ENCODE measurements at regions not wholly inside any gene's neighbourhood (a gene's known extent, or its start where the extent isn't known, plus 50 kb on each side); places are given as distances from the start of the nearest gene placed in this dataset.

GRCh38 chr17:13384626-13385025 is 217.1 kb downstream of the HS3ST3A1 start:
- ATAC-seq (ENCODE audit: low FRiP score) (no peak), DNase-seq (ENCODE audit: low spot score) (no peak)
- no peak for TF ChIP-seq CTCF (IDR thresholded peaks at IDR 0.05)

- no peak for TF ChIP-seq CTCF (IDR thresholded peaks at IDR 0.05)
- ATAC-seq (ENCODE audit: low FRiP score) (no peak), DNase-seq (ENCODE audit: low spot score) (no peak)
Observed at GRCh38 chr17:13378361-13378760, 223.4 kb downstream of the HS3ST3A1 start.

GRCh38 chr17:13374203-13375143 is 227.3 kb downstream of the HS3ST3A1 start:
- DNase-seq (ENCODE audit: low spot score) (no peak), ATAC-seq (ENCODE audit: low FRiP score) (no peak)

GRCh38 chr17:13372432-13372831 is 229.3 kb downstream of the HS3ST3A1 start:
- ATAC-seq (ENCODE audit: low FRiP score) (no peak), DNase-seq (ENCODE audit: low spot score) (no peak)
- no peak for TF ChIP-seq CTCF (IDR thresholded peaks at IDR 0.05)

More at GRCh38 chr17:13374203-13375143, 227.3 kb downstream of the HS3ST3A1 start:
- no peak for TF ChIP-seq CTCF (IDR thresholded peaks at IDR 0.05)

- no peak for DNase-seq (ENCODE audit: low spot score)
- no peak for TF ChIP-seq CTCF (IDR thresholded peaks at IDR 0.05)
- ATAC-seq (ENCODE audit: low FRiP score) = no peak
Observed at GRCh38 chr17:13367154-13367553, 234.6 kb downstream of the HS3ST3A1 start.

- no peak for TF ChIP-seq CTCF (IDR thresholded peaks at IDR 0.05)
- ATAC-seq (ENCODE audit: low FRiP score) (no peak), DNase-seq (ENCODE audit: low spot score) (no peak)
Observed at GRCh38 chr17:13365331-13365730, 236.4 kb downstream of the HS3ST3A1 start.

- TF ChIP-seq CTCF (IDR thresholded peaks at IDR 0.05) = no peak
- no peak for DNase-seq (ENCODE audit: low spot score)
- no peak for ATAC-seq (ENCODE audit: low FRiP score)
Observed at GRCh38 chr17:13363771-13364170, 238.0 kb downstream of the HS3ST3A1 start.

Data from omental fat pad (tissue), 3 donors.